ENCODE measurements at regions not wholly inside any gene's neighbourhood (a gene's known extent, or its start where the extent isn't known, plus 50 kb on each side); places are given as distances from the start of the nearest gene placed in this dataset.

DNA sequence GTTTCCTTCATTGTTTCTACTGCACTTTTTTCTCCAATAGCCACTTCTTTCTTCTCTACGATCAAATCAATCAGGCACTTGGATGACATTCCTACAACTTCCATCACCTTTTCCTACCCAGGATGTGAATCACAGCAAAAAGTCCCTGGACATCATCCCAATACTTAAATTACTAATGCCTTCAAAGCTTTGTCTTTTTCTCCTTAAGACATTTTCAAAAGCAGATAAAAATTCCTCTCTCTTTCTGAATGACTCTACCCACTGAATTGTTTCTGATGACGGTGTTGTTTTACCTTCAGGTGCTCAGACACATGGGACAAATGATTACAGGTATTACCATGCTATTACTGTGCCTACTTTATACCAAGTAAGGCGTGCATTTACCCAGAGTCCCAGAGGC, 500.9 kb downstream of the FBXO15 start:
- Mint-ChIP-seq H3K4me1 (ENCODE audit: unreplicated experiment) (no peaks in the 10 kb centered on the region), H3K9me3 (no peaks in the 10 kb centered on the region), H3K27me3 (no peaks in the 10 kb centered on the region), H3K36me3 (no peaks in the 10 kb centered on the region), H3K4me3 (no peak overlapping the region), H3K27ac (no peak overlapping the region)
- DNase-seq (ENCODE audit: extremely low spot score, unreplicated experiment): no peak
- TF ChIP-seq, protein P1, sequence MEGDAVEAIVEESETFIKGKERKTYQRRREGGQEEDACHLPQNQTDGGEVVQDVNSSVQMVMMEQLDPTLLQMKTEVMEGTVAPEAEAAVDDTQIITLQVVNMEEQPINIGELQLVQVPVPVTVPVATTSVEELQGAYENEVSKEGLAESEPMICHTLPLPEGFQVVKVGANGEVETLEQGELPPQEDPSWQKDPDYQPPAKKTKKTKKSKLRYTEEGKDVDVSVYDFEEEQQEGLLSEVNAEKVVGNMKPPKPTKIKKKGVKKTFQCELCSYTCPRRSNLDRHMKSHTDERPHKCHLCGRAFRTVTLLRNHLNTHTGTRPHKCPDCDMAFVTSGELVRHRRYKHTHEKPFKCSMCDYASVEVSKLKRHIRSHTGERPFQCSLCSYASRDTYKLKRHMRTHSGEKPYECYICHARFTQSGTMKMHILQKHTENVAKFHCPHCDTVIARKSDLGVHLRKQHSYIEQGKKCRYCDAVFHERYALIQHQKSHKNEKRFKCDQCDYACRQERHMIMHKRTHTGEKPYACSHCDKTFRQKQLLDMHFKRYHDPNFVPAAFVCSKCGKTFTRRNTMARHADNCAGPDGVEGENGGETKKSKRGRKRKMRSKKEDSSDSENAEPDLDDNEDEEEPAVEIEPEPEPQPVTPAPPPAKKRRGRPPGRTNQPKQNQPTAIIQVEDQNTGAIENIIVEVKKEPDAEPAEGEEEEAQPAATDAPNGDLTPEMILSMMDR (conservative IDR thresholded peaks at IDR 0.05): no peak

DNA sequence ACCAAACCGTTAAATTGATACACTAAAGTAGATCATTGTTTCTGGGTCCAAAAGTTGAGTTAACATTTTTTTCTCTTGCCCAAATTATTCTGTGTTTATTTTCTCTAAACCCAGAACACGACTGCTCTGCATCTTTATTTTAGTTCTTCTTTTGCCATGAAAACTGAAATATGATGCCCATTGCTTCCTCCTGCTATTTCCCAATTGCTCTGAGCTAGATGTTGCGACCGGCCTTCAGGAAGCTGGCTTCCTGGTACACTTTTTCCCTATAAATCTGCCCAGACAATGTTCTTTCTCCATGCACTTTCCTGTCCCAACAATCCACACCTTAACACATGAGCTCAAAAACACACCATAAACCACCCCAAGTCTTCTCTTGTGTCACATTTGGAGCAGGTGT, 501.4 kb downstream of the FBXO15 start:
- Mint-ChIP-seq H3K27ac (no peak overlapping the region), H3K36me3 (no peaks in the 10 kb centered on the region), H3K9me3 (no peaks in the 10 kb centered on the region), H3K4me1 (ENCODE audit: unreplicated experiment) (no peaks in the 10 kb centered on the region), H3K27me3 (no peaks in the 10 kb centered on the region), H3K4me3 (no peak overlapping the region)
- TF ChIP-seq, protein P1 (conservative IDR thresholded peaks at IDR 0.05): no peak
- no peak for DNase-seq (ENCODE audit: extremely low spot score, unreplicated experiment)

DNA sequence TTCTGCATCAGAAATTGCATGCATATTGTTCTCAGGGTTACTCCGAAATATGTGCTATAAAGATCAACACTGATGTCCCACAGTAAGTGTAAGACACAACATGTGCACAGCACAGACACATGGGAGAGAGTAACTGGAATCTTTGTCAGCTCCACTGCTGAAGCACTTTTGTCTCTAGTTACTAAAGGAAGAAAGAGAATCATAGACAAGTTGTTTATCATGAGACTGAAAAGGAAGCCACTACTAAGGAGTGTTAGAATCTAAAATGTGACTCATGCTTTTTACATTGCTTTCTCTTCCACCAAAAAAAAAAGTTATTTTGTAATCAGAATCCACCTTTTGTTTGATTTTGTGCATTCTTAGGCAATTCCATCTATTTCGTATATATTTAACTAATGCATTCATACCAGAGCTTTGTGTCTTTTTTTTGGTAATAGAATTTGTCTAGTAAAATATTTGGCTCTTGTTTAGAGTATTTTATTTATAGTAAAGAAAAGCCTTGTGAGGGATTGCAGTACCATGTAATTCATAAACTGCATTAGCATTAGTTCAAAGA, 502.4 kb downstream of the FBXO15 start:
- Mint-ChIP-seq H3K36me3 (no peaks in the 10 kb centered on the region), H3K27ac (no peak overlapping the region), H3K27me3 (no peaks in the 10 kb centered on the region), H3K4me1 (ENCODE audit: unreplicated experiment) (no peaks in the 10 kb centered on the region), H3K9me3 (no peaks in the 10 kb centered on the region), H3K4me3 (no peak overlapping the region)
- no peak for DNase-seq (ENCODE audit: extremely low spot score, unreplicated experiment)
- TF ChIP-seq, protein P1 (conservative IDR thresholded peaks at IDR 0.05): no peak

DNA sequence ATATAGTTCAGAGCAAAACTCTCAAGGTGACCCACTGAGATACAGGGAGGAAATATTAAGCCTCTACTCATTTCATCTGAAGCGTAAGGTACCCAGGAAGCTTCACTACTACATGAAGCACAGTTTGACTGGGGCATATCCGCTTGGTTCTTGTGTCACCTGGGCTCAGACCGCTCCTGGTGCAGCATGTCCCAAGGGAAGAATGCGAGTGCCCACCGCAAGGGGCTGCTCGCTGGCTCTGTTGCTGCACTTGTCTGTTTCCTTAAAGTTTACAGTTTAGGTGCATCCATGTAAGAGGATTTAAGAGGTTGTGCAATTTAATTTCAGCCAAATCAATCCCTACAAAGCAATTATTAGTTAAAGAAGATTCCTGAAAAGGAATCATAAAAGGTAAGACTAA, 507.8 kb downstream of the FBXO15 start:
- no peaks in the 10 kb centered on the region for H3K4me1 Mint-ChIP-seq (ENCODE audit: unreplicated experiment)
- no peaks in the 10 kb centered on the region for H3K27me3 Mint-ChIP-seq
- DNase-seq (ENCODE audit: extremely low spot score, unreplicated experiment): no peak
- no peak overlapping the region for H3K27ac Mint-ChIP-seq
- H3K36me3 Mint-ChIP-seq: no peaks in the 10 kb centered on the region
- no peak overlapping the region for H3K4me3 Mint-ChIP-seq
- TF ChIP-seq, protein P1 (conservative IDR thresholded peaks at IDR 0.05): no peak
- H3K9me3 Mint-ChIP-seq: no peaks in the 10 kb centered on the region

DNA sequence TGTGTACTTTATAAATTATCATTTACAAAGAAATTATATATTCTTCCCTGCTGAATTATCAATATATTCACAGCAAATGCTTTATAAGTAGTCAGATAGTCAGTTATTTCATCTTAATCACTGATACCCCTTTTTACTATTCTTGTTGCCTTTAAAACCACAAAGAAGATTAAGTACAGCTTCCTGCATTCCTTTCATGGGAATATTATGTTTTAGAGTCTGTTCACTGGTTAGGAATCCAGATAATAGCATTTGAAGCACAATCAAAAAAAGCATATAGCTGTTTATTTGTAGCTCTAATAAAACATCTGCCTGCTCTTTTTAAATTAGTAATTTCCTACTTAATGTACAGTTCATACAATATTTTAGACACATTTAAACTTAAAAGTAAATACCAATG, 508.9 kb downstream of the FBXO15 start:
- H3K9me3 Mint-ChIP-seq: no peaks in the 10 kb centered on the region
- no peaks in the 10 kb centered on the region for H3K27me3 Mint-ChIP-seq
- no peak overlapping the region for H3K27ac Mint-ChIP-seq
- DNase-seq (ENCODE audit: extremely low spot score, unreplicated experiment): no peak
- no peak overlapping the region for H3K4me3 Mint-ChIP-seq
- no peaks in the 10 kb centered on the region for H3K36me3 Mint-ChIP-seq
- TF ChIP-seq, protein P1 (conservative IDR thresholded peaks at IDR 0.05): no peak
- no peaks in the 10 kb centered on the region for H3K4me1 Mint-ChIP-seq (ENCODE audit: unreplicated experiment)

DNA sequence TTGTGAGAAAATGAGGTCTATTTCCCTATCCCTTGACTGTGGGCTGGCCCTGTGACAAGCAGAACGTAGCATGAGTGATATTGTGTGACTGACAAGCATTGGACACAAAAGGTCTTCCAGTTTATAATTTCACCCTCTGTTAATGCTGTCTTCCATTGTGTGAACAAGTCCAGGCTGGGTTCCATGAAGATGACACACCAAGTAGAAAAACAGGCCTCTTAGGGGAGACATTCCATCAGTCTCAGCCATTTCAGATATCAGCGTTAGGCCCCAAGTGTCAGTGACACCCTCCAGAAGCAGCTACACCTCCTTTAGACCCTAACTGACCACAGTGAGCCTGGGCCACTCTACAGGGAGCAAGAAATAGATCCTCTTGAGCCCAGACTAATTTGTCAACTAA, 511.3 kb downstream of the FBXO15 start:
- H3K27ac Mint-ChIP-seq: no peak overlapping the region
- H3K36me3 Mint-ChIP-seq: no peaks in the 10 kb centered on the region
- H3K4me3 Mint-ChIP-seq: no peak overlapping the region
- H3K27me3 Mint-ChIP-seq: no peaks in the 10 kb centered on the region
- H3K4me1 Mint-ChIP-seq (ENCODE audit: unreplicated experiment): no peaks in the 10 kb centered on the region
- no peak for DNase-seq (ENCODE audit: extremely low spot score, unreplicated experiment)
- H3K9me3 Mint-ChIP-seq: no peaks in the 10 kb centered on the region
- TF ChIP-seq, protein P1 (conservative IDR thresholded peaks at IDR 0.05): no peak

Measured in type B pancreatic cell (in vitro differentiated cells).